HG03442 (cell line): ENCODE measurements at regions not wholly inside any gene's neighbourhood (a gene's known extent, or its start where the extent isn't known, plus 50 kb on each side); places are given as distances from the start of the nearest gene placed in this dataset.

Source experiments
- ATAC-seq: cut with Tn5 transposase; IDR thresholded peaks from one replicate; pipeline ENCODE4 v1.9.1; 2021; ENCODE audit warnings: mild to moderate bottlenecking, moderate library complexity; ENCODE audit not compliant: unreplicated experiment

GRCh38 chrX:13266641-13267345 lies 53.1 kb downstream of the ATXN3L start:
- ATAC-seq: no peak

- no peak for ATAC-seq
Measured at GRCh38 chrX:13265549-13266132, 54.2 kb downstream of the ATXN3L start.

- ATAC-seq: no peak
Measured at GRCh38 chrX:13265111-13265510, 54.7 kb downstream of the ATXN3L start.

- peak; percentile 71 for ATAC-seq
Measured at GRCh38 chrX:13263560-13264251, 56.1 kb downstream of the ATXN3L start.

- no peak for ATAC-seq
Measured at GRCh38 chrX:13261348-13261747, 58.5 kb downstream of the ATXN3L start.

- ATAC-seq: no peak
Measured at GRCh38 chrX:13260598-13260997, 59.3 kb downstream of the ATXN3L start.

GRCh38 chrX:13258725-13259124 lies 61.1 kb downstream of the ATXN3L start:
- no peak for ATAC-seq

GRCh38 chrX:13258052-13258444 lies 61.8 kb downstream of the ATXN3L start:
- ATAC-seq: no peak

GRCh38 chrX:13257223-13258051 lies 62.4 kb downstream of the ATXN3L start:
- ATAC-seq: peak; percentile 41

- no peak for ATAC-seq
Measured at GRCh38 chrX:13256603-13257002, 63.2 kb downstream of the ATXN3L start.

- ATAC-seq: no peak
Measured at GRCh38 chrX:13254870-13255269, 65.0 kb downstream of the ATXN3L start.

GRCh38 chrX:13254076-13254785 lies 65.6 kb downstream of the ATXN3L start:
- no peak for ATAC-seq

GRCh38 chrX:13253223-13253622 lies 66.6 kb downstream of the ATXN3L start:
- ATAC-seq: no peak

- no peak for ATAC-seq
Measured at GRCh38 chrX:13252726-13253125, 67.1 kb downstream of the ATXN3L start.

- no peak for ATAC-seq
Measured at GRCh38 chrX:13250826-13251580, 68.8 kb downstream of the ATXN3L start.

GRCh38 chrX:13248867-13249486 lies 70.9 kb downstream of the ATXN3L start:
- no peak for ATAC-seq

GRCh38 chrX:13239272-13239671 lies 80.6 kb downstream of the ATXN3L start:
- ATAC-seq: no peak

- ATAC-seq: no peak
Measured at GRCh38 chrX:13235930-13236329, 83.9 kb downstream of the ATXN3L start.

GRCh38 chrX:13232484-13232883 lies 87.4 kb downstream of the ATXN3L start:
- ATAC-seq: no peak

- no peak for ATAC-seq
Measured at GRCh38 chrX:13226214-13226613, 93.6 kb downstream of the ATXN3L start.
